Activated T-cell treated with anti-CD3 and anti-CD28 coated beads, Interleukin-2, amount 50 U/mL, for 4 hours (primary cell): ENCODE measurements at regions not wholly inside any gene's neighbourhood (a gene's known extent, or its start where the extent isn't known, plus 50 kb on each side); places are given as distances from the start of the nearest gene placed in this dataset.

Source experiments
- ATAC-seq, 2 donors: fragments of 200-7000 bp; cut with Tn5 transposase; one replicate each; pipeline ENCODE4 v1.10.0; 2021
- DNase-seq: peaks from one replicate; pipeline ENCODE4 v3.0.0-alpha.2; 2020
- H3K27me3 Mint-ChIP-seq: one replicate; pipeline ENCODE4 v1.8.0; 2021; ENCODE audit warnings: low read depth, mixed read lengths
- H3K36me3 Mint-ChIP-seq: one replicate; pipeline ENCODE4 v1.8.0; 2022; ENCODE audit warnings: mixed read lengths; ENCODE audit not compliant: insufficient read depth
- H3K4me1 Mint-ChIP-seq: one replicate; pipeline ENCODE4 v1.8.0; 2021; ENCODE audit warnings: low read depth, mixed read lengths
- H3K4me3 Mint-ChIP-seq: one replicate; pipeline ENCODE4 v1.8.0; 2021; ENCODE audit warnings: mild to moderate bottlenecking, moderate library complexity, mixed read lengths
- H3K9me3 Mint-ChIP-seq: one replicate; pipeline ENCODE4 v1.8.0; 2021; ENCODE audit warnings: mixed read lengths

DNA sequence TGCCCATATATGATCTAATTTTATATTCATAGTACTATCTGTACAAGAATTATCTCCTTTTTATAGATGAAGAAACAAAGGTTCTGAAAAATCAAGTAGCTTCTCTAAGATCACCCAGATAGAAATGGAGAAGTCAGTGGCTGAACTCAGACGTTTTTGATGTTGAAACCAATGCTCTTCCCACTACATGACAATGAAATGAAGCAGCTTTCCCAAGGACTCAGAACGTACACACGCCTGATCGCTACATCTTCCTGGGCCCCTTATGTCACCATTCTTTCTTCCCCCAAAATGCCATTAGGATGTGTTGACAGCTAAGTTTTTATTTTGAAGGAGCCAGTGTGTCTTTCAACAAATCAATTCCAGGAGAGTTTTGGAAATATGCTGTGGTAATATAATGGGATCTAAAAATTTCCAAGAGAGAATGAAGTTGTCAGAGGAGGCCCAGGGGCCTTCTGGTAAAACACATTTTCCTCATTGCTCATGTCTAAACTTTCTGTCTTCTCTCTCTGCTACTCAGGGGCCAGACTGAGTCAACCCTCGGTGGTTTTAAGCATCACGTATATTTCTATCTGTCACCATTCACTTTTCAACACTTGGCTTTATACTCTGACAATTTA lies 98.1 kb upstream of the COL21A1 start:
- no peaks in the 10 kb centered on the region for H3K9me3 Mint-ChIP-seq
- ATAC-seq: no peak
- no peak overlapping the region for H3K4me3 Mint-ChIP-seq
- no peaks in the 10 kb centered on the region for H3K36me3 Mint-ChIP-seq
- H3K4me1 Mint-ChIP-seq: no peaks in the 10 kb centered on the region
- DNase-seq: no peak
- peaks cover 3% of the 10 kb centered on the region for H3K27me3 Mint-ChIP-seq

DNA sequence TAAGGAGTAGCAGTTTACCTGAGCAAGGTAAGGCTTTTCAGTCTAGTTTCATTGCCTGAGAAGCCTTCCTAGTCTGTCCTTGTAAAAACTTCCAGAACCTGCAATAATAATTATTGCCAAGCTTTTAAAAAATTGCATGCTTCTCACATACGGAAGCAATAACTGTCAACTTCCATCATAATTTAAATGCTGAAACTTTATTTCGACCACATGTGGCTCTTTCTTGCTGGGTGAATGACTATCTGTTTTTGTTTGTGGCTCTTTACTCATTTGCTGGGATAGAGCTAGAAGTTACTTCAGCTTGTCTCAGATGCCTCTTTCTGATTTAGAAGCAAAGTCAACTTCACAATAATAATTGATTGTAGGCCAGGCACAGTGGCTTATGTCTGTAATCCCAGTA lies 95.9 kb upstream of the COL21A1 start:
- Mint-ChIP-seq H3K36me3 (no peaks in the 10 kb centered on the region), H3K27me3 (peaks cover 4% of the 10 kb centered on the region), H3K4me3 (no peak overlapping the region), H3K9me3 (no peaks in the 10 kb centered on the region), H3K4me1 (no peaks in the 10 kb centered on the region)
- DNase-seq: no peak
- no peak for ATAC-seq

DNA sequence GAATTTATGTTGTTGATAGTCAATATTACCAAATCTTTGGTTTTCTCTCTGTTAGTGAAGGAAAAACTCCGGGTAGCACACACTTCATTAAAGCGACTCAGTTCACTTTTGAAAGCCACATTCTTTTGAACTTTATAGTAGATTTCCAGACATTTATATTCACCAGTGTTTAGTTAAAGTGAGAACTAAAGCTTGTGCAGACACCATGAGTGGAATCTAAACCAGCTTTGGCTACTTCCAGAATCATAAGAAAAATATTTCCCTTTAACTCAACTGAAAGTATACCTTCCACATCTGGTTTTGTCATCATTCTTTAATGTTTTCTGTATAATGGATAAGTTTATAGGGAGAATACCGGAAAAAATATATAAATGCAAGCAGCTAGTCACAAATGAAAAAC lies 92.1 kb upstream of the COL21A1 start:
- Mint-ChIP-seq H3K4me1 (no peaks in the 10 kb centered on the region), H3K9me3 (peaks cover 2% of the 10 kb centered on the region), H3K36me3 (no peaks in the 10 kb centered on the region), H3K27me3 (peaks cover 4% of the 10 kb centered on the region), H3K4me3 (no peak overlapping the region)
- DNase-seq (no peak), ATAC-seq (no peak)

DNA sequence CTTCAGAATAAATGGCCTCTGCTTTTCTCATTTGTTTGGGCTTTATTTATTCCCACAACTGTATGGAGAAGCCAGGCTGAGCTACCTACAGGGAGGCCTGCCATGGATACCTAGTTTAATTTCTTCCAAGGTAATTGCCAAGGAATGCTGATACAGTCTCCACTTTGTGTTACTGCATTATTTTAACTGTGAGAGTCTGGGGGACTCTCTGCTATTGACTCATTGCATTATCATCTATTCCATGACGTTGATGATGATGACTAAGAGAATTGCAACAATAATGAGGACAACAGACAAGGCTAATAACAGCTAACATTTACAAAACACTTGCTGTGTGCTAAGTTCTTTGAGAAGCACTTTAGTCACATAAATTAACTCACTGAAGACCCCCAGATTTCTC lies 88.3 kb upstream of the COL21A1 start:
- H3K27me3 Mint-ChIP-seq: peaks cover 3% of the 10 kb centered on the region
- H3K4me1 Mint-ChIP-seq: no peaks in the 10 kb centered on the region
- H3K36me3 Mint-ChIP-seq: no peaks in the 10 kb centered on the region
- ATAC-seq (no peak), DNase-seq (no peak)
- H3K4me3 Mint-ChIP-seq: no peak overlapping the region
- H3K9me3 Mint-ChIP-seq: peaks cover 2% of the 10 kb centered on the region

DNA sequence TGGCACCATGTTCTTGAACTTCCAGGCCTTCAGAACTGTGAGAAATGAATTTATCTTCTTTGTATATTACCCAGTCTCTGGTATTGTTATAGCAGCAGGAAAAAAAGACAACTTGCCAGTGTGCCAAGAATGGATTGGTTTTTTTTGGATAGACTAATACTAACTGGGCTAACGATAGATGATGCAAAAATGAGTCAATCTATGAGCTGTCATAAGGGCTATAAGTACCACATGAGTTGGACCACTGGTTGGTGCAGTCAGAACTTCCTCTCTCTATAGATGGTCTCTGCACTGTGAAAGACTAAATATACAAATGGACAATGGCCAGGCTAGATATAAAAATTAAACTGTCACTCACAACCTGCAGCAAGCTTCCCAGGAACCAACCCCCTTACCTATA lies 87.6 kb upstream of the COL21A1 start:
- Mint-ChIP-seq H3K9me3 (peaks cover 2% of the 10 kb centered on the region), H3K27me3 (no peaks in the 10 kb centered on the region), H3K4me3 (no peak overlapping the region), H3K4me1 (no peaks in the 10 kb centered on the region), H3K36me3 (no peaks in the 10 kb centered on the region)
- no peak for ATAC-seq
- no peak for DNase-seq

DNA sequence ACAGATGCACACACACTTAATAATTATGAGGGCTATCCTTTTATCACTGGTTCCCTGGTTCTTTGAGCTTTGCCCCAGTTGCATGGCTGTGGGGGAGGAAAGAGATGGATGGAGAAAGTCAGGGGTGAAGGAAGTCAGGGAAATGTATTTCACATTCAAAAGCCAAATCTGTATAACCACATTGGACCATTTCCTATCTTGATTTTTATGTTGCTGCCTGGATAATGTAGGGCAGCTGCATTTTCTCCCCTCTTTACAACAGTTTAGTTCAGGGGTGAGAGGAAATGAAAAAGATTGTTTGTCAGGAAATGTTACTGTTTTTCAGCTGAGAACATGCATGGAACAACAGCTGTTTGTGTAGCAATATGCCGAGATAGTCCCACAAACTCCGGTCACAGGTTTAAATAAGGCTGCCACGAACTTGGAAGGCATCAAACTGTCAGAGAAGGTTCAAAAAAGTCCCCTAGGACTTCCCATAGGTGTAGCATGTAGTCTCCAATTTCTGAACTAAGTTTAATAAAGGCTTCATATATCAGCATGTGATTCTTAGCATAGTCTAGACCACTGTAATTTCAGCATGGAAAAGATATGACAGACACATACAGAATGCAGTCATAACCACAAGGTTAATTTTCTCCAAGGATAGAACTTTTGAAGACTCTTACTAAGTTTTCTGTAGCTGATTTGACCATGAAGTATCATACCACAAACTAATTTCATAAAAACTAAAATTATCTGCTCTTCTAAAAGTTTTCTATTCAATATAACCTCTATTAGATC lies 82.1 kb upstream of the COL21A1 start:
- no peak overlapping the region for H3K4me3 Mint-ChIP-seq
- H3K27me3 Mint-ChIP-seq: no peaks in the 10 kb centered on the region
- DNase-seq (no peak), ATAC-seq (no peak)
- no peaks in the 10 kb centered on the region for H3K9me3 Mint-ChIP-seq
- no peaks in the 10 kb centered on the region for H3K36me3 Mint-ChIP-seq
- H3K4me1 Mint-ChIP-seq: no peaks in the 10 kb centered on the region

DNA sequence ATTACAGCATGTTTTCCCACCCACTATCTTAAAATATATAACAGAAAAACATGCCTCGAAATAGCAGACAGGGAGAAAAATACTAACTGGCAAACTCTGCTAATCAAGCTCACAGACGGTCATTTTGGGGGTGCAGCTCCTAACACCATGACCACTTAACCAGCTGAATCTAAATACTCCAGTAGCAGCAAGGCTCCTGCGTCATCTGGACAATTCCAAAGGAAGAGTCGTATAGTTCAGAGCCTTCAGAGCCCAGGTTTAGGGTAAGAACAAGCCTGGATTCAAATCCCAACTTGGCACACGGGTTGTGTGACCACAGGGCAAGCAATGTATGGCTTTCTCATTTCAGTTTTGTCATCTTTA lies 81.3 kb upstream of the COL21A1 start:
- DNase-seq: no peak
- Mint-ChIP-seq H3K9me3 (no peaks in the 10 kb centered on the region), H3K27me3 (no peaks in the 10 kb centered on the region), H3K36me3 (no peaks in the 10 kb centered on the region), H3K4me3 (no peak overlapping the region), H3K4me1 (no peaks in the 10 kb centered on the region)
- no peak for ATAC-seq

DNA sequence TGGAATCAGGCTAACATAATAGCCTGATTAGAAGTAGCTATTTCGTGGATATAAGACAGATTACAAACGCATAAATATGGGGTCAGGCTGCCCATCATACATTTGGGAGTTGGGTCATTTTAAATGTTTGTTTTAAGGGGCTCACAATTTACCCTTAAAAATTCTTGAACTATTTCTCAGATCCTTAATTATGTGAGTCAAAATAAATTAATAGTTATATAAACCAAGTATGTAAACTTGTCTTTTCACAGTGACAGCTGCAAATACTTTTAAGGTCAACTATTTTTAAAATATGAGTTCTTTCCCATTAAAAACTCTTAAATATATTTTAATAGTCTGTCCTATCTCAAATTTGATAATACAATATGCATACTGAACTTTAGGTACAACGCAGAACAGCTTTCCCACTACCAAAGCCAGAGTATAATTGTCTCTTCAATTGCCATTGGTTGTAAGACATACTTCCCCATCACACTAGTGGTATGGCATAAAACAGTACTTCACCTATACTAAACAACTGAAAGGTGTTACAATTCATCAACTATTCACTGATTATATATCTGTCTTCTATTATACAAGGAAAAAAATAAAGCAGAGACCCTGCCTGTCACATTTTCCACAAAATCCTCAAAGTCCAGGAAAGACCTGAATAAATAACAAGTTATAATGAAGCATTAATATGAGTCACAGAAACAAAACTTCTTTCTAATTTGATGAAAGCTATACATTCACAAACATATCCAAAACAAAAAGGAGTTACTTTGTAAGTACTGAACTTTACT lies 80.8 kb upstream of the COL21A1 start:
- H3K36me3 Mint-ChIP-seq: no peaks in the 10 kb centered on the region
- H3K9me3 Mint-ChIP-seq: no peaks in the 10 kb centered on the region
- H3K27me3 Mint-ChIP-seq: no peaks in the 10 kb centered on the region
- no peak overlapping the region for H3K4me3 Mint-ChIP-seq
- DNase-seq (no peak), ATAC-seq (no peak)
- no peaks in the 10 kb centered on the region for H3K4me1 Mint-ChIP-seq

DNA sequence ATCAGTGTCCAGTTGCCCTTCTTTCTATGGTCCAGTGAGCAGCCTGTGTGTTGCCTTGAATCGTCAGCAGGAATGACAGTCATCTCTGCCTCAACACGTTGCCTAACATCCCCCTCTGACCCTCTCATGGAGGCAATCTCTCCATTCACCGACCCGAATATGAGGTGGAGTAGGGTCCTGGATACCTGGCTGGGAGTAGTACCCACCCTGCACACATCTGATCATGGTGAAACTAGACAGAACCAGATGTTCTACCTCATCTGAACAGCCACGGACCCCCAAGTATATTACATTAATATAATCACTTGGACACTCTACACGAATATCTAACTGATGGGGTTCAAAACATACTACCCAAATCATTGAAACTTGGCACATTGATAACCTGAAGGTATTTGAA lies 77.0 kb upstream of the COL21A1 start:
- Mint-ChIP-seq H3K27me3 (no peaks in the 10 kb centered on the region), H3K9me3 (no peaks in the 10 kb centered on the region), H3K36me3 (no peaks in the 10 kb centered on the region), H3K4me3 (no peak overlapping the region), H3K4me1 (no peaks in the 10 kb centered on the region)
- ATAC-seq (no peak), DNase-seq (no peak)

DNA sequence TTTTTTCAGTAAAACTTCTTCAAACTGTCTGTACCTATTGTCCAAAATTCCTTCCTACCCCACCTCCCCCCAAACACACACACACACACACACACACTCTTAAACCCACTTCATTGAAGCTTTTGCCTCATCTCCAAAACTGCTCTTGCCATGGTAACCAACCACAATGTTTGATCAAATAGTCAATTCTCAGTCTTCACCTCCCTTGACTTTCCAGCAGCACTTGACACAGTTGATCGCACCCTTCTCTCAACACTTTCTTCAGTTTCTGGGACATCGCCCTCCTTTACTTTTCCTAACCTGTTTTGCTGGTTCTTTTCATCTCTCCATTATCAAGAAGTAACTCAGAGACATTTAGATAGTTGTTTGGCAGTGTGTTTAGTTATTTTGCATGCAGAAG lies 71.5 kb upstream of the COL21A1 start:
- no peak for ATAC-seq

DNA sequence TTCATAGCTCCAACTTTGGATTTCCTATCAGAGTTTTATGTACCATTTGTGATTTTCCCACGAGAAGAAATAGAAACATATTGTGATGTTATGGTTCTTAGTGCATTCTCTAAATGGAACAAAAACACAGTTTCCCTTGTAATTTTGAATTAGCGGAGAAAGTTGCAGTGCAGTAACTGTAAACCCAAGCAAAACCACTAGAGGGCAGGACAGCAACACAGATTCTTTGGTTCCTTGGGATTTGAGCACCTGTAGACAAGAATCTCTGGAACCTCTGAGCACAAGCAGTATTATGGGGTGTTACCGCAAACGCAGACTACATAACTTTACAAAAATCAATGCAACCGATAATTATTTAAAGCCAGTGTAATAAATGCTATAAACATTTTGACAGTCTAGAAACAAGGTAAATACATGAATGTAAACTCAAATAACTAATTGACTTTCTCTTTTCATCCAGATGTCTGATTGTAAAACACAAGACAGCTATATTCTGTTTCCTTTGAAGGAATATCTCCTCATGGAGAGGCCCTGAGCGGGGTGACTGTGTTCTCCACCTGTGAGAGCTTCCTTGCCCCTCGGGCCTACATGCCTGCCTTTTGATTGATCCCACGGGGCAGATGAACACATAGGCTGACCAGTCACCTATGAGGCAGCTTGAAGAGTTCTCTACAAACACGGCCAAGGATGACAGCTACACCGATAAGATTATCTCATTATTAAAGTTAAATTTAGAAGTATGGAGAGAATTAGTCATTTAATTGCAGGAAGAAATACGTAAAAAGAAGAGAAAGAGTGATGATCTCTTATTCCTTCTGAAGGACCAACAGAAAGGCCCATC lies 67.5 kb upstream of the COL21A1 start:
- no peak for ATAC-seq
- H3K9me3 Mint-ChIP-seq: no peaks in the 10 kb centered on the region
- H3K4me1 Mint-ChIP-seq: no peaks in the 10 kb centered on the region
- no peak overlapping the region for H3K4me3 Mint-ChIP-seq
- DNase-seq: no peak
- no peaks in the 10 kb centered on the region for H3K36me3 Mint-ChIP-seq
- H3K27me3 Mint-ChIP-seq: no peaks in the 10 kb centered on the region

More for the DNA sequence above, 71.5 kb upstream of the COL21A1 start:
- Mint-ChIP-seq H3K4me3 (no peak overlapping the region), H3K4me1 (no peaks in the 10 kb centered on the region), H3K9me3 (no peaks in the 10 kb centered on the region), H3K27me3 (no peaks in the 10 kb centered on the region), H3K36me3 (no peaks in the 10 kb centered on the region)
- no peak for DNase-seq

DNA sequence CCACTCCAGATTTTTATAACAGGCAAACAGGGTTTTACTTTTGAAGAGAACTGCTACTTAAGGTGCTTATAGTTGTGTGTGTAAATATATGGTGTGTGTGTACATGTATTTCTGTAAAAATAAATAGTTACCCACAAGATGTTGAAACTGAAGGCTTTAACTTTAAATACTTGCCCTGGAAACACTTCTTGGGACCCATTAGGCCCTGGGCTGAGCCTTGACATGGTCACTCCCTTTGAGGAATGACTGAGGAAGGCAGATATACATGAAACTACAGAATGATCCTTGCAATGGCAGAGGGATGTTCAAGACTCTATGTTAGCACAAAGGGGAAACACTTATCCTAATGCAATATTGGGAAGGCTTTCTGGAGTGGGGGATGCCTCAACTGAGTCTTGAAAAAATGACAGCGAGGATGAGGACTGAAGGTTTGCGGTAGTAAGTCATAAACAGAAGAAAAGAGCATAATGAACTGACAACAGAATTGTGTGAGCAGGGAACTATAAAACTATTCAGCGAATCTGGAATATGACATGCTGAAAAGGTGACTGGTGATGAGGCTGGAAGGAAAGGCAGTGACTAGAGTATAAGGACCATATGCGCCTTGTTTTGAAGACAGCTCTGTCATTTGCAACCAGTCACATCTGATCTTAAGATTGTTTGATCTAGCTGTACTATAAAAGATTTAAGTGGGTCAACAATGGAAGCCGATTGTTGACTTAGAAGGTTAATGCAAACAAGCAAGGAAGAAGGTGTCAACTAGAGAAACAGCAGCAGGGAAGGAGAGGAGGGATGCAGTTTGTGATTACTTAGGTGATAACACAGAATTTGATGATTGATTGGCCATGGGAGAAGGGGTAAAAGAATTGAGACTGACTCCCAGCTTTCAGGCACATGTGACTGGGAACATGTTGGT lies 64.4 kb upstream of the COL21A1 start:
- DNase-seq: no peak
- H3K27me3 Mint-ChIP-seq: no peaks in the 10 kb centered on the region
- H3K4me3 Mint-ChIP-seq: no peak overlapping the region
- H3K4me1 Mint-ChIP-seq: no peaks in the 10 kb centered on the region
- H3K36me3 Mint-ChIP-seq: no peaks in the 10 kb centered on the region
- ATAC-seq: no peak
- H3K9me3 Mint-ChIP-seq: peaks cover 4% of the 10 kb centered on the region

DNA sequence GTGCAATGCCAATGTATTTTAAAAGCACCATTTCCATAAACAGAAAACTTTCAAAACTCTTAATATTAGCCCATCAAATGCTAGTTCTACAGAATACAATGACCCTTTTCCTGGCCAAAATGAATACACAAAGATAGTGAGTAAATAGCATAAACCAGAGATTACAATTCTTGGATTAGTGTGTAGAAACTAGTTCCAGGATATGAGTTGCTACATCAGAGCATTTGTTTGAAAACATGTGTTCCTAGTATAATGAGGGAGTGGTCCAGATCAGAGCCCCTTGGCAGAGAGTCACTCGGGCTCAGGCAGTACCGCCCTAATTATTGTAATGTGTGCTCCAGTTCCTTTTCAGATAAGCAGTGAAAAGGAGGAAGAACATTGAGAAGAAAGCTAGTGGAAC lies 63.7 kb upstream of the COL21A1 start:
- no peaks in the 10 kb centered on the region for H3K36me3 Mint-ChIP-seq
- H3K4me3 Mint-ChIP-seq: no peak overlapping the region
- no peaks in the 10 kb centered on the region for H3K4me1 Mint-ChIP-seq
- DNase-seq: no peak
- H3K27me3 Mint-ChIP-seq: no peaks in the 10 kb centered on the region
- ATAC-seq: no peak
- H3K9me3 Mint-ChIP-seq: peaks cover 4% of the 10 kb centered on the region
